ENCODE measurements at regions not wholly inside any gene's neighbourhood (a gene's known extent, or its start where the extent isn't known, plus 50 kb on each side); places are given as distances from the start of the nearest gene placed in this dataset.
"Not testable (repeated sequence)": the region's sequence is repeated elsewhere in the genome, so short reads cannot be mapped to it uniquely, and the experiment has no call there.

GRCh38 chr3:31321620-31322019 is 211.1 kb upstream of the STT3B start:
- POLR2A ChIA-PET: no interaction called here

GRCh38 chr3:31322460-31322859 is 210.3 kb upstream of the STT3B start:
- H3K4me2 ChIP-seq: no peak overlapping the region
- CTCF ChIA-PET: no interaction called here
- WGBS (ENCODE audit: missing lambda C conversion rate): 61% methylated on average over 4 of the region's 4 CpGs

More at GRCh38 chr3:31321620-31322019, 211.1 kb upstream of the STT3B start:
- TF ChIP-seq KDM5A (IDR thresholded peaks at IDR 0.05) (no peak), TP53 (CRISPR knock-in tag; IDR thresholded peaks at IDR 0.05) (no peak), ESRRA (IDR thresholded peaks at IDR 0.05; ENCODE audit: borderline replicate concordance, low read length) (no peak), NPAS2 (CRISPR knock-in tag; IDR thresholded peaks at IDR 0.05; ENCODE audit: borderline replicate concordance) (no peak), EHMT2 (IDR thresholded peaks at IDR 0.05; ENCODE audit: low read depth) (no peak), RARB (CRISPR knock-in tag; IDR thresholded peaks at IDR 0.05) (no peak), FOSL2 (IDR thresholded peaks at IDR 0.05) (no peak), FOSL2 (CRISPR knock-in tag; IDR thresholded peaks at IDR 0.05) (no peak), JUNB (IDR thresholded peaks at IDR 0.05) (no peak), ZFP36 (IDR thresholded peaks at IDR 0.05; ENCODE audit: borderline replicate concordance, partially characterized antibody) (no peak), MYC (IDR thresholded peaks at IDR 0.05; ENCODE audit: borderline replicate concordance, low read length) (no peak), SREBF2 (IDR thresholded peaks at IDR 0.05) (no peak), CHD2 (IDR thresholded peaks at IDR 0.05; ENCODE audit: low read length, partially characterized antibody) (no peak), PHF8 (IDR thresholded peaks at IDR 0.05; ENCODE audit: borderline replicate concordance, low read depth) (no peak), MAFK (IDR thresholded peaks at IDR 0.05; ENCODE audit: partially characterized antibody) (no peak)
- no peak for FAIRE-seq
- H3K4me3 ChIP-seq: no peak overlapping the region
- no peaks in the 10 kb centered on the region for H3K4me1 ChIP-seq
- no peak for DNase-seq (ENCODE audit: low read depth in 1 of 2, low spot score in 1 of 2)
- H3K4me2 ChIP-seq: no peak overlapping the region
- no peak for ATAC-seq
- H3K27ac ChIP-seq: no peak overlapping the region
- CTCF ChIA-PET: no interaction called here
- H3K9me3 ChIP-seq: no peaks in the 10 kb centered on the region
- WGBS (ENCODE audit: missing lambda C conversion rate): 6% methylated on average over 1 of the region's 1 CpG

GRCh38 chr3:31327826-31328357 is 204.8 kb upstream of the STT3B start:
- H3K9me3 ChIP-seq; CTCF ChIA-PET; H3K4me3 ChIP-seq; H3K27ac ChIP-seq; H3K4me2 ChIP-seq; DNase-seq (ENCODE audit: low read depth in 1 of 2, low spot score in 1 of 2); H3K4me1 ChIP-seq; ATAC-seq; FAIRE-seq; POLR2A ChIA-PET: not testable (repeated sequence)
- 89% methylated on average over 3 of the region's 3 CpGs for WGBS (ENCODE audit: missing lambda C conversion rate)

More at GRCh38 chr3:31322460-31322859, 210.3 kb upstream of the STT3B start:
- Histone ChIP-seq H3K27ac (no peak overlapping the region), H3K4me3 (no peak overlapping the region), H3K9me3 (no peaks in the 10 kb centered on the region), H3K4me1 (no peaks in the 10 kb centered on the region)
- no peak for DNase-seq (ENCODE audit: low read depth in 1 of 2, low spot score in 1 of 2)
- POLR2A ChIA-PET: no interaction called here
- ATAC-seq: no peak
- no peak for TF ChIP-seq JUNB (IDR thresholded peaks at IDR 0.05)
- TF ChIP-seq REST (IDR thresholded peaks at IDR 0.05): no peak
- no peak for TF ChIP-seq EP300 (IDR thresholded peaks at IDR 0.05)
- TF ChIP-seq ZSCAN20 (CRISPR knock-in tag; IDR thresholded peaks at IDR 0.05): no peak
- TF ChIP-seq ATOH8 (CRISPR knock-in tag; IDR thresholded peaks at IDR 0.05; ENCODE audit: low read depth): no peak
- TF ChIP-seq CBX2 (IDR thresholded peaks at IDR 0.05; ENCODE audit: borderline replicate concordance, low read depth): no peak
- no peak for TF ChIP-seq RNF2 (IDR thresholded peaks at IDR 0.05; ENCODE audit: borderline replicate concordance, low read depth)
- no peak for TF ChIP-seq ESRRA (IDR thresholded peaks at IDR 0.05; ENCODE audit: borderline replicate concordance, low read length)
- FAIRE-seq: no peak

Measured in A549 (cell line).